Sigmoid colon (tissue), 3 donors: ENCODE measurements at regions not wholly inside any gene's neighbourhood (a gene's known extent, or its start where the extent isn't known, plus 50 kb on each side); places are given as distances from the start of the nearest gene placed in this dataset.

Experiments
- CTCF ChIP-seq, 4 experiments: fragments of 450-650 bp in 3 of 4; fragments of 200-600 bp in 1 of 4; IDR thresholded peaks; one replicate each; pipeline ENCODE4 v1.5.1; 2016 to 2019; ENCODE audit warnings: antibody characterized with exemption in 4 of 4, mild to moderate bottlenecking in 3 of 4, moderate library complexity in 2 of 4
- POLR2A ChIP-seq, 2 donors: fragments of 450-650 bp; IDR thresholded peaks; one replicate each; pipeline ENCODE4 v1.6.1; 2016; ENCODE audit warnings: antibody characterized with exemption in 2 of 2, mild to moderate bottlenecking in 2 of 2, moderate library complexity in 2 of 2

- TF ChIP-seq CTCF (IDR thresholded peaks at IDR 0.05) (no peak), POLR2A (IDR thresholded peaks at IDR 0.05) (no peak)
These were observed 58.9 kb upstream of the NAA20 start for GRCh38 chr20:19958219-19958618.
